ENCODE measurements at regions not wholly inside any gene's neighbourhood (a gene's known extent, or its start where the extent isn't known, plus 50 kb on each side); places are given as distances from the start of the nearest gene placed in this dataset.

DNA sequence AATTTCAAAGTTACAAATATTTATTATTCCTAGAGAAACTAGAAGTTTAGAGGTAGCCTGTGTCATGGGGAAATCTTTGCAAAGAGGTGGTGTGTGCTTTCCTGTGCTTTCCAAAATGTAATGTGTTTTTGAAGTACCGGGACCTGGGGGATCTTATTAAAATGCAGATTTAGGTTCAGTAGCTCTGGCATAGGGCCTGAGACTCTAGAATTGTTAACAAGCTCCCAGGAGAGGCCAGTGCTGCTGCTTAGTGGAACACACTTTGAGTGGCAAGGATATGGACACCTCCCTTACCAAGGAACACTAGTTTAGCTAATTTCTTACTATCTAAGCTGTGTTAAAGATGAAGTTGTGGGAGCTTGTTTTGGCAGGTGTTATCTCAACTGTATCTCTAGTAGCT lies 428.9 kb downstream of the VGLL3 start:
- DNase-seq = no peak
- Mint-ChIP-seq H3K4me3 (no peak overlapping the region), H3K36me3 (ENCODE audit: low read depth) (no peaks in the 10 kb centered on the region), H3K9me3 (no peaks in the 10 kb centered on the region), H3K4me1 (ENCODE audit: low read depth) (no peaks in the 10 kb centered on the region), H3K27ac (no peak overlapping the region), H3K27me3 (ENCODE audit: insufficient read depth) (no peaks in the 10 kb centered on the region)
- TF ChIP-seq, protein P1, sequence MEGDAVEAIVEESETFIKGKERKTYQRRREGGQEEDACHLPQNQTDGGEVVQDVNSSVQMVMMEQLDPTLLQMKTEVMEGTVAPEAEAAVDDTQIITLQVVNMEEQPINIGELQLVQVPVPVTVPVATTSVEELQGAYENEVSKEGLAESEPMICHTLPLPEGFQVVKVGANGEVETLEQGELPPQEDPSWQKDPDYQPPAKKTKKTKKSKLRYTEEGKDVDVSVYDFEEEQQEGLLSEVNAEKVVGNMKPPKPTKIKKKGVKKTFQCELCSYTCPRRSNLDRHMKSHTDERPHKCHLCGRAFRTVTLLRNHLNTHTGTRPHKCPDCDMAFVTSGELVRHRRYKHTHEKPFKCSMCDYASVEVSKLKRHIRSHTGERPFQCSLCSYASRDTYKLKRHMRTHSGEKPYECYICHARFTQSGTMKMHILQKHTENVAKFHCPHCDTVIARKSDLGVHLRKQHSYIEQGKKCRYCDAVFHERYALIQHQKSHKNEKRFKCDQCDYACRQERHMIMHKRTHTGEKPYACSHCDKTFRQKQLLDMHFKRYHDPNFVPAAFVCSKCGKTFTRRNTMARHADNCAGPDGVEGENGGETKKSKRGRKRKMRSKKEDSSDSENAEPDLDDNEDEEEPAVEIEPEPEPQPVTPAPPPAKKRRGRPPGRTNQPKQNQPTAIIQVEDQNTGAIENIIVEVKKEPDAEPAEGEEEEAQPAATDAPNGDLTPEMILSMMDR (IDR thresholded peaks at IDR 0.05) = no peak

DNA sequence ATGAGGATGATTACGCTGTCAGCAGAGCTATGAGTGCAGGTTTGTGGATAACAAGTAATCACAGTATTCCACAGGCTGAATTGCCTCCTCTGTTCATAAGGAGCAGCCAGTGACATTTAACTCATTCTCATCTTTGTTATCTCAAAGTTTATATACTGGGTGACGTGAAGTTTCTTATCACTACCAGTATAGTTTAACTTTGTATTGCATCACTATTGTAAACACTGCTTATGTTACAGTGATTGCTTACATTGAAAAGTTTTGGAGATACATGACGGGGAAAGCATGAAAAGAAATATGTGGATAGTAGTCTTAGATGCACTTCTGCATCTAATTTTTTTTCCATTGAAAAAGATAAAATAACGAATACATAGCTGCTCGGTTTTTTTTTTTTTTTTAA lies 429.7 kb downstream of the VGLL3 start:
- TF ChIP-seq, protein P1 (IDR thresholded peaks at IDR 0.05) = no peak
- H3K27me3 Mint-ChIP-seq (ENCODE audit: insufficient read depth) = no peaks in the 10 kb centered on the region
- H3K4me3 Mint-ChIP-seq = no peak overlapping the region
- no peaks in the 10 kb centered on the region for H3K36me3 Mint-ChIP-seq (ENCODE audit: low read depth)
- no peak overlapping the region for H3K27ac Mint-ChIP-seq
- DNase-seq = no peak
- H3K4me1 Mint-ChIP-seq (ENCODE audit: low read depth) = no peaks in the 10 kb centered on the region
- H3K9me3 Mint-ChIP-seq = no peaks in the 10 kb centered on the region

DNA sequence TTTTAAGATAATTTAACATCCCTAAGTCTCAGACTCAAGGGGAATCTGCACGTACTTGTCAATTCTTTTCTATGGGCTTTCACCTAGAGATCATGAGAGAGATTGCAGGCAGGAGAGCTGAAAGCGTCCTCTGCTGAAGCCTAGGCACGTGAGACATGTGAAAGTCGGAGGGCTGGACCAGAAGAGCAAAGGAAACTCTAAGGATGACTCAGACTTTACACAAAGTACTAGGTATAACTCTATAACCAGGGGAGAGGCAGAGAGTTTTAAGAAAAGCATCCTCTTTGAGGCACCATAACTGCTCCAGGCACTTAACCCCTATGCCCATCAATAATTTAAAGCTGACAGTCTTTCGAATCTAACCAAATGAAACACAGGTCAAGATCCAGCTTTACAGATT lies 436.6 kb downstream of the VGLL3 start:
- TF ChIP-seq, protein P1 (IDR thresholded peaks at IDR 0.05) = no peak
- H3K36me3 Mint-ChIP-seq (ENCODE audit: low read depth) = no peaks in the 10 kb centered on the region
- H3K4me1 Mint-ChIP-seq (ENCODE audit: low read depth) = no peaks in the 10 kb centered on the region
- H3K4me3 Mint-ChIP-seq = no peak overlapping the region
- H3K27me3 Mint-ChIP-seq (ENCODE audit: insufficient read depth) = no peaks in the 10 kb centered on the region
- no peaks in the 10 kb centered on the region for H3K9me3 Mint-ChIP-seq
- DNase-seq = no peak
- no peak overlapping the region for H3K27ac Mint-ChIP-seq

DNA sequence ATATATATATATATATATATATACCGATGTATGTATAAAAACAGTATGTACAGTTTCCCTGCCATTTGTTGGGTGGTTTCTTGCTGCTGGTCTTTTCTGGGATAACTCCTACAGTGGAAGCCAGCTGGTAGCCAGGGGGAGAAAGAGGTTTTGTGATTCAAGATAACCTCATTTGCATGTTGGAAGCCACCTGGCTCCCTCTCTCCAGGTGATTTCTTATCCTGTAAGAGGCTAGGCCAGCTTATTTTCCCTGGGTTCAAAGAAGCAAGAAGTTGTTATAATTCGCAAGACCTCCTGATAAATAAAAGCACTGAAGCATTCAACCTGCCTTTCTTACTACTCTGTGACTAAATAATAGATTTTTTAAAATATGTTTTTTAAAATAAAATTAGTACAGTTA lies 443.3 kb downstream of the VGLL3 start:
- no peaks in the 10 kb centered on the region for H3K36me3 Mint-ChIP-seq (ENCODE audit: low read depth)
- no peaks in the 10 kb centered on the region for H3K4me1 Mint-ChIP-seq (ENCODE audit: low read depth)
- H3K4me3 Mint-ChIP-seq = no peak overlapping the region
- TF ChIP-seq, protein P1 (IDR thresholded peaks at IDR 0.05) = no peak
- DNase-seq = no peak
- 0 out of 2 replicates have a peak, but pooled peaks cover 4% of the 10 kb centered on the region for H3K9me3 Mint-ChIP-seq
- no peaks in the 10 kb centered on the region for H3K27me3 Mint-ChIP-seq (ENCODE audit: insufficient read depth)
- H3K27ac Mint-ChIP-seq = no peak overlapping the region

DNA sequence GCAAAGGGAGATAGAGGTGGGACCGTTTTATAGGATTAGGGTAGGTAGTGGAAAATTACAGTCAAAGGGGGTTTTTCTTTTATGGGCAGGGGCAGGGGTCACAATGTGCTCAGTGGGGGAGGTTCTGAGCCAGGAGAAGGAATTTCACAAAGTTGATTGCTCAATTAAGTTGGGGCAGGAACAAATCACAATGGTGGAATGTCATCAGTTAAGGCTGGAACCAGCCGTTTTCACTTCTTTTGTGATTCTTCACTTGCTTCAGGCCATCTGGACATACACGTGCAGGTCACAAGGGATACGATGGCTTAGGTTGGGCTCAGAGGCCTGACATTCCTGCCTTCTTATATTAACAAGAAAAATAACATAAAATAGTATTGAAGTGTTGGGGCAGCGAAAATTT lies 453.8 kb downstream of the VGLL3 start:
- no peaks in the 10 kb centered on the region for H3K36me3 Mint-ChIP-seq (ENCODE audit: low read depth)
- H3K27me3 Mint-ChIP-seq (ENCODE audit: insufficient read depth) = no peaks in the 10 kb centered on the region
- no peak overlapping the region for H3K4me3 Mint-ChIP-seq
- H3K9me3 Mint-ChIP-seq = peaks cover 9% of the 10 kb centered on the region; the same call in 1 of the 2 replicates
- H3K4me1 Mint-ChIP-seq (ENCODE audit: low read depth) = no peaks in the 10 kb centered on the region
- no peak overlapping the region for H3K27ac Mint-ChIP-seq
- TF ChIP-seq, protein P1 (IDR thresholded peaks at IDR 0.05) = no peak
- DNase-seq = no peak

DNA sequence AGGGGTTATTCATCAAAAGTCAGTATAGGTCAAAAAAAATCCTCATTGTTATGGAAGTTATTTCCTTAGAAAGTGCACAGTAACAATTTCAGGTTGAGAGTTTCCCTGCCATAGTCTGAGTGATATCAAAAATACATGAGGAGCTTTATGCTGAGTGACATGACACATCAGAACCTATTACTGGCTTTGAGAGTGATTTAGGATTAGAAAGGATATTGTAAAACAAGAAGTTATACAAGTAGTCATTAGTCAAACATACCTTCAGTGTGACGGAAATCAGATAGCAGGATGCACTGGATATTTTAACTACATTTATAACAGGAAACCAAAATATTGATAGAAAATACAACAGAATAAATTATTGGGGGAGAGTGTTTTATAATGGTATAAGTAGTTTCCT lies 471.1 kb downstream of the VGLL3 start:
- H3K4me1 Mint-ChIP-seq (ENCODE audit: low read depth) = no peaks in the 10 kb centered on the region
- H3K27me3 Mint-ChIP-seq (ENCODE audit: insufficient read depth) = no peaks in the 10 kb centered on the region
- no peak overlapping the region for H3K4me3 Mint-ChIP-seq
- TF ChIP-seq, protein P1 (IDR thresholded peaks at IDR 0.05) = no peak
- H3K36me3 Mint-ChIP-seq (ENCODE audit: low read depth) = no peaks in the 10 kb centered on the region
- peaks cover 13% of the 10 kb centered on the region for H3K9me3 Mint-ChIP-seq
- no peak overlapping the region for H3K27ac Mint-ChIP-seq
- DNase-seq = no peak

All from HFFc6 (cell line).